ENCODE measurements at regions not wholly inside any gene's neighbourhood (a gene's known extent, or its start where the extent isn't known, plus 50 kb on each side); places are given as distances from the start of the nearest gene placed in this dataset.

- CTCF ChIA-PET (ENCODE audit: low intra/inter-chr PET ratio, low total read pairs) = no interaction called here
- no peaks in the 10 kb centered on the region for H3K79me2 ChIP-seq (ENCODE audit: insufficient read depth, low read length)
- no peak overlapping the region for H3K4me2 ChIP-seq (ENCODE audit: low read depth, low read length)
- in situ Hi-C loops (cut with HindIII; ENCODE audit: extremely low pct_ligation_motif_present, low pct_unique_long_range_greater_than_20kb) (no loop called here), intact Hi-C loops (cut with micrococcal nuclease; ENCODE audit: unreplicated experiment) (no loop called here)
- POLR2A ChIA-PET = no interaction called here
- H3K27ac ChIP-seq (ENCODE audit: extremely low read length, insufficient read depth, low read length) = no peak overlapping the region
- no peak for TF ChIP-seq RELA (CRISPR knock-in tag; IDR thresholded peaks at IDR 0.05)
- no TSS peak for BruUV-seq (replicated peaks)
- no peak overlapping the region for H3K9ac ChIP-seq (ENCODE audit: insufficient read depth, low read depth, low read length)
- no peaks in the 10 kb centered on the region for H3K4me1 ChIP-seq (ENCODE audit: insufficient read depth, low read length)
- no peak for FAIRE-seq
- no peaks in the 10 kb centered on the region for H3K27me3 ChIP-seq (ENCODE audit: control insufficient read depth in 1 of 2, insufficient read depth in 2 of 2, low read length in 2 of 2)
- H3K9me3 ChIP-seq (ENCODE audit: low read length) = peaks cover 91% of the 10 kb centered on the region
- no peaks in the 10 kb centered on the region for H3K36me3 ChIP-seq (replicated peaks in 1 of 2; ENCODE audit: control insufficient read depth in 1 of 2, insufficient read depth in 2 of 2, low read length in 2 of 2)
- DNase-seq (ENCODE audit: low spot score) = no peak
- no peaks in the 10 kb centered on the region for H4K20me1 ChIP-seq (ENCODE audit: insufficient read depth, low read length)
- 0% methylated on average over 1 of the region's 1 CpG for WGBS (ENCODE audit: low lambda C conversion rate)
- no peak overlapping the region for H3K4me3 ChIP-seq (replicated peaks in 1 of 3; ENCODE audit: insufficient read depth in 1 of 3, low read depth in 2 of 3, low read length in 3 of 3)
- H2AFZ ChIP-seq (ENCODE audit: low read length) = no peak overlapping the region
- no peak for ATAC-seq
These were observed 543.8 kb upstream of the SLIT2 start for GRCh38 chr4:19707876-19708275.

GRCh38 chr4:19703391-19703790, 548.3 kb upstream of the SLIT2 start:
- no peaks in the 10 kb centered on the region for H3K79me2 ChIP-seq (ENCODE audit: insufficient read depth, low read length)
- no TSS peak for BruUV-seq (replicated peaks)
- 49% methylated on average over 4 of the region's 4 CpGs for WGBS (ENCODE audit: low lambda C conversion rate)
- H3K27ac ChIP-seq (ENCODE audit: extremely low read length, insufficient read depth, low read length) = no peak overlapping the region
- H3K36me3 ChIP-seq (replicated peaks in 1 of 2; ENCODE audit: control insufficient read depth in 1 of 2, insufficient read depth in 2 of 2, low read length in 2 of 2) = no peaks in the 10 kb centered on the region
- no peak overlapping the region for H3K4me2 ChIP-seq (ENCODE audit: low read depth, low read length)
- H3K9ac ChIP-seq (ENCODE audit: insufficient read depth, low read depth, low read length) = no peak overlapping the region
- H2AFZ ChIP-seq (ENCODE audit: low read length) = no peak overlapping the region
- H3K27me3 ChIP-seq (ENCODE audit: control insufficient read depth in 1 of 2, insufficient read depth in 2 of 2, low read length in 2 of 2) = no peaks in the 10 kb centered on the region
- in situ Hi-C loops (cut with HindIII; ENCODE audit: extremely low pct_ligation_motif_present, low pct_unique_long_range_greater_than_20kb) (no loop called here), intact Hi-C loops (cut with micrococcal nuclease; ENCODE audit: unreplicated experiment) (no loop called here)
- no peak for FAIRE-seq
- DNase-seq (ENCODE audit: low spot score) = no peak
- H3K4me3 ChIP-seq (replicated peaks in 1 of 3; ENCODE audit: insufficient read depth in 1 of 3, low read depth in 2 of 3, low read length in 3 of 3) = no peak overlapping the region
- H3K4me1 ChIP-seq (ENCODE audit: insufficient read depth, low read length) = no peaks in the 10 kb centered on the region
- ChIA-PET CTCF (ENCODE audit: low intra/inter-chr PET ratio, low total read pairs) (no interaction called here), POLR2A (no interaction called here)
- TF ChIP-seq POGZ (CRISPR knock-in tag; IDR thresholded peaks at IDR 0.05) = no peak
- H4K20me1 ChIP-seq (ENCODE audit: insufficient read depth, low read length) = no peaks in the 10 kb centered on the region
- ATAC-seq = no peak
- peaks cover 89% of the 10 kb centered on the region for H3K9me3 ChIP-seq (ENCODE audit: low read length)

- no peak for ATAC-seq
- no peaks in the 10 kb centered on the region for H4K20me1 ChIP-seq (ENCODE audit: insufficient read depth, low read length)
- WGBS (ENCODE audit: low lambda C conversion rate) = 0% methylated on average over 2 of the region's 2 CpGs
- TF ChIP-seq PCBP1 (IDR thresholded peaks at IDR 0.05; ENCODE audit: borderline replicate concordance, low read depth, low read length) (no peak), TBP (CRISPR knock-in tag; IDR thresholded peaks at IDR 0.05) (no peak), NR2F1 (CRISPR knock-in tag; IDR thresholded peaks at IDR 0.05) (no peak), MEF2D (CRISPR knock-in tag; IDR thresholded peaks at IDR 0.05) (no peak), ZNF800 (CRISPR knock-in tag; IDR thresholded peaks at IDR 0.05) (no peak), TIGD3 (CRISPR knock-in tag; IDR thresholded peaks at IDR 0.05; ENCODE audit: borderline replicate concordance) (no peak), ZNF335 (CRISPR knock-in tag; IDR thresholded peaks at IDR 0.05) (no peak), HNF4A (CRISPR knock-in tag; IDR thresholded peaks at IDR 0.05) (no peak), SRSF1 (optimal IDR thresholded peaks at IDR 0.05; ENCODE audit: low read depth, low read length) (no peak)
These were observed 550.7 kb upstream of the SLIT2 start for GRCh38 chr4:19700992-19701391.

More at GRCh38 chr4:19700992-19701391, 550.7 kb upstream of the SLIT2 start:
- Histone ChIP-seq H2AFZ (ENCODE audit: low read length) (no peak overlapping the region), H3K9ac (ENCODE audit: insufficient read depth, low read depth, low read length) (no peak overlapping the region), H3K36me3 (replicated peaks in 1 of 2; ENCODE audit: control insufficient read depth in 1 of 2, insufficient read depth in 2 of 2, low read length in 2 of 2) (no peaks in the 10 kb centered on the region), H3K9me3 (ENCODE audit: low read length) (peaks cover 86% of the 10 kb centered on the region), H3K27ac (ENCODE audit: extremely low read length, insufficient read depth, low read length) (no peak overlapping the region), H3K4me1 (ENCODE audit: insufficient read depth, low read length) (no peaks in the 10 kb centered on the region), H3K4me3 (replicated peaks in 1 of 3; ENCODE audit: insufficient read depth in 1 of 3, low read depth in 2 of 3, low read length in 3 of 3) (no peak overlapping the region), H3K27me3 (ENCODE audit: control insufficient read depth in 1 of 2, insufficient read depth in 2 of 2, low read length in 2 of 2) (no peaks in the 10 kb centered on the region), H3K4me2 (ENCODE audit: low read depth, low read length) (no peak overlapping the region), H3K79me2 (ENCODE audit: insufficient read depth, low read length) (no peaks in the 10 kb centered on the region)
- POLR2A ChIA-PET = no interaction called here
- intact Hi-C loops (cut with micrococcal nuclease; ENCODE audit: unreplicated experiment) (no loop called here), in situ Hi-C loops (cut with HindIII; ENCODE audit: extremely low pct_ligation_motif_present, low pct_unique_long_range_greater_than_20kb) (no loop called here)
- BruUV-seq (replicated peaks) = no TSS peak
- no peak for FAIRE-seq
- CTCF ChIA-PET (ENCODE audit: low intra/inter-chr PET ratio, low total read pairs) = no interaction called here
- DNase-seq (ENCODE audit: low spot score) = no peak

Data from HepG2 (cell line).